ENCODE measurements at regions not wholly inside any gene's neighbourhood (a gene's known extent, or its start where the extent isn't known, plus 50 kb on each side); places are given as distances from the start of the nearest gene placed in this dataset.

GRCh38 chr14:85317491-85318021 lies 212.4 kb upstream of the FLRT2 start:
- DNase-seq: no peak
- Histone ChIP-seq H3K9me3 (no peaks in the 10 kb centered on the region), H3K36me3 (no peaks in the 10 kb centered on the region), H3K27ac (no peak overlapping the region), H3K4me1 (no peaks in the 10 kb centered on the region), H3K27me3 (no peaks in the 10 kb centered on the region), H3K4me3 (no peak overlapping the region)
- WGBS, 2 donors: 45 to 79% methylated on average over 3 of the region's 3 CpGs
- intact Hi-C loops (cut with DNase I): no loop called here
- TF ChIP-seq EP300 (IDR thresholded peaks at IDR 0.05) (no peak), POLR2AphosphoS5 (IDR thresholded peaks at IDR 0.05) (no peak), CTCF (IDR thresholded peaks at IDR 0.05) (no peak), POLR2A (IDR thresholded peaks at IDR 0.05) (no peak)

GRCh38 chr14:85319101-85319500 lies 210.8 kb upstream of the FLRT2 start:
- no peaks in the 10 kb centered on the region for H3K36me3 ChIP-seq
- intact Hi-C loops (cut with DNase I): no loop called here
- WGBS, 2 donors: 56 to 74% methylated on average over 5 of the region's 5 CpGs
- H3K27me3 ChIP-seq: no peaks in the 10 kb centered on the region
- TF ChIP-seq POLR2AphosphoS5 (IDR thresholded peaks at IDR 0.05): no peak
- no peak for TF ChIP-seq POLR2A (IDR thresholded peaks at IDR 0.05)
- TF ChIP-seq EP300 (IDR thresholded peaks at IDR 0.05): no peak
- no peak for TF ChIP-seq CTCF (IDR thresholded peaks at IDR 0.05)
- no peak overlapping the region for H3K27ac ChIP-seq
- H3K4me3 ChIP-seq: no peak overlapping the region
- no peaks in the 10 kb centered on the region for H3K9me3 ChIP-seq
- H3K4me1 ChIP-seq: no peaks in the 10 kb centered on the region
- DNase-seq: no peak

DNA sequence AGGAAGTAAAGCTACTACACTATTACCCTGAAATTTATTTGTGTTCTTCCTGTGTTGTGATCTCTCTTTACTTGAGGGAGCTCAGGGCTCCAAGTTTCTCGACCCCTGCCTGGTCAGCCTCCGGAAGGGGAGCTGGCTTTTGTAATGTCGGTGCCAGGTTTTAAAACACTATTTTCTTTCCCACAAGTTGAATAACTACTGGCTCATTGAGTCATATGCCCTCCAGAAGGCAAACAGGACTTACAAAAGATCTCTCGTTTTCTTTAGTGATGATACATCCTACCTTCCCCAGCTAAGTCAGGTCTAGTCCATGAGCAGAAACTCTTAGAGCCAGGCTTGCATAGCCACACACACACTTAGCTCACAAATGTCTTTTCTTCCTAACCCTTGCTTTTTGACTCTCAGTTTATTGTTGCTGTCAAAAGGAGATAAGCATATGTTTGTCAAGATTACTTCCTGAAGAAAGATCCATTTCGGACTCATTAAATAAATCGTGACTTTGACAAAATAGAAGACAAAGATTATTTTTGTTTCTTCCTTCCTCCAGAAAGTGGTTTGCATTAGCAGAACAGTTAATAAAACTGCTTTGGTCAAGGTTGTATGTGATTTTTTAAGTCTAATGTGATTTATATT lies 209.8 kb upstream of the FLRT2 start:
- intact Hi-C loops (cut with DNase I): no loop called here
- DNase-seq: no peak
- Histone ChIP-seq H3K36me3 (no peaks in the 10 kb centered on the region), H3K27ac (no peak overlapping the region), H3K4me1 (no peaks in the 10 kb centered on the region), H3K4me3 (no peak overlapping the region), H3K9me3 (no peaks in the 10 kb centered on the region), H3K27me3 (no peaks in the 10 kb centered on the region)
- TF ChIP-seq CTCF (IDR thresholded peaks at IDR 0.05) (no peak), POLR2AphosphoS5 (IDR thresholded peaks at IDR 0.05) (no peak), EP300 (IDR thresholded peaks at IDR 0.05) (no peak), POLR2A (IDR thresholded peaks at IDR 0.05) (no peak)
- WGBS, 2 donors: 40 to 65% methylated on average over 6 of the region's 6 CpGs

GRCh38 chr14:85325134-85326017 lies 204.6 kb upstream of the FLRT2 start:
- DNase-seq: no peak
- Histone ChIP-seq H3K27ac (no peak overlapping the region), H3K27me3 (no peaks in the 10 kb centered on the region), H3K9me3 (no peaks in the 10 kb centered on the region), H3K4me1 (no peaks in the 10 kb centered on the region), H3K36me3 (no peaks in the 10 kb centered on the region), H3K4me3 (no peak overlapping the region)
- no peak for TF ChIP-seq POLR2A (IDR thresholded peaks at IDR 0.05)
- TF ChIP-seq POLR2AphosphoS5 (IDR thresholded peaks at IDR 0.05): no peak
- TF ChIP-seq EP300 (IDR thresholded peaks at IDR 0.05): no peak
- no peak for TF ChIP-seq CTCF (IDR thresholded peaks at IDR 0.05)
- 91 to 92% methylated on average over 3 of the region's 3 CpGs for WGBS, 2 donors
- intact Hi-C loops (cut with DNase I): no loop called here

Data from sigmoid colon (tissue), 6 donors.